ENCODE measurements at regions not wholly inside any gene's neighbourhood (a gene's known extent, or its start where the extent isn't known, plus 50 kb on each side); places are given as distances from the start of the nearest gene placed in this dataset.
A peak's percentile ranks its signal among the peaks of the same experiment; 100 is the strongest.
"Not testable (repeated sequence)": the region's sequence is repeated elsewhere in the genome, so short reads cannot be mapped to it uniquely, and the experiment has no call there.

GRCh38 chr6:60991427-60992028 lies 1294.5 kb downstream of the KHDRBS2 start:
- no peak for DNase-seq

- DNase-seq = no peak
Measured at GRCh38 chr6:60952500-60952899, 1333.5 kb downstream of the KHDRBS2 start.

- DNase-seq = not testable (repeated sequence)
Measured at GRCh38 chr6:60950221-60950923, 1335.7 kb downstream of the KHDRBS2 start.

- DNase-seq = not testable (repeated sequence)
Measured at GRCh38 chr6:60947416-60947815, 1338.6 kb downstream of the KHDRBS2 start.

- DNase-seq = not testable (repeated sequence)
Measured at GRCh38 chr6:60944803-60945202, 1341.2 kb downstream of the KHDRBS2 start.

- DNase-seq = not testable (repeated sequence)
Measured at GRCh38 chr6:60935970-60936369, 1350.1 kb downstream of the KHDRBS2 start.

- DNase-seq = not testable (repeated sequence)
Measured at GRCh38 chr6:60919652-60920051, 1366.4 kb downstream of the KHDRBS2 start.

GRCh38 chr6:60903860-60904259 lies 1382.2 kb downstream of the KHDRBS2 start:
- not testable (repeated sequence) for DNase-seq

- not testable (repeated sequence) for DNase-seq
Measured at GRCh38 chr6:60893374-60893773, 1392.7 kb downstream of the KHDRBS2 start.

- no peak for DNase-seq
Measured at GRCh38 chr6:60891606-60892005, 1394.4 kb downstream of the KHDRBS2 start.

- DNase-seq = not testable (repeated sequence)
Measured at GRCh38 chr6:60877396-60877795, 1408.6 kb downstream of the KHDRBS2 start.

- not testable (repeated sequence) for DNase-seq
Measured at GRCh38 chr6:60870779-60871178, 1415.2 kb downstream of the KHDRBS2 start.

GRCh38 chr6:60867548-60867947 lies 1418.5 kb downstream of the KHDRBS2 start:
- no peak for DNase-seq

GRCh38 chr6:60843175-60843982 lies 1442.6 kb downstream of the KHDRBS2 start:
- DNase-seq = not testable (repeated sequence)

- DNase-seq = not testable (repeated sequence)
Measured at GRCh38 chr6:60830726-60831125, 1455.3 kb downstream of the KHDRBS2 start.

- DNase-seq = not testable (repeated sequence)
Measured at GRCh38 chr6:60822597-60822996, 1463.4 kb downstream of the KHDRBS2 start.

- not testable (repeated sequence) for DNase-seq
Measured at GRCh38 chr6:60818072-60818471, 1468.0 kb downstream of the KHDRBS2 start.

GRCh38 chr6:60814784-60815183 lies 1471.2 kb downstream of the KHDRBS2 start:
- not testable (repeated sequence) for DNase-seq

GRCh38 chr6:60813897-60814596 lies 1472.0 kb downstream of the KHDRBS2 start:
- DNase-seq = not testable (repeated sequence)

GRCh38 chr6:60810216-60810615 lies 1475.8 kb downstream of the KHDRBS2 start:
- DNase-seq = not testable (repeated sequence)

- DNase-seq = peak; percentile 29
Measured at GRCh38 chr6:60799146-60799545, 1486.9 kb downstream of the KHDRBS2 start.

GRCh38 chr6:60797831-60798230 lies 1488.2 kb downstream of the KHDRBS2 start:
- not testable (repeated sequence) for DNase-seq

- DNase-seq = not testable (repeated sequence)
Measured at GRCh38 chr6:60789601-60790000, 1496.4 kb downstream of the KHDRBS2 start.

Measured in midbrain (tissue), 1 donor.